K562 (cell line): ENCODE measurements at regions not wholly inside any gene's neighbourhood (a gene's known extent, or its start where the extent isn't known, plus 50 kb on each side); places are given as distances from the start of the nearest gene placed in this dataset.

Experiments used
- ATAC-seq: fragments of 200-7000 bp; cut with Tn5 transposase; 3 replicates; pipeline ENCODE4 v1.9.1; 2020; ENCODE audit warnings: moderate library complexity
- BruUV-seq: library from RNA; stranded (reverse); fragments of 400-500 nt; replicated peaks from 2 replicates; lab custom pipeline; 2021; lab: Mats Ljungman, UMichigan
- CTCF ChIA-PET: fragments of 300-600 bp; formaldehyde crosslinking; extraction: SDS; loops from one replicate; lab custom pipeline; 2021; ENCODE audit warnings: low intra/inter-chr PET ratio; lab: Yijun Ruan, JAX
- POLR2A ChIA-PET: fragments of 300-600, 350-650 bp; sonication (Branson Sonifier 250); formaldehyde crosslinking; extraction: SDS; loops from one replicate; lab custom pipeline; 2021; ENCODE audit warnings: antibody characterized with exemption, inconsistent platforms; lab: Yijun Ruan, JAX
- DNase-seq, 4 experiments: peaks; one replicate each; pipeline versions ENCODE4 v3.0.0 to v3.0.0-alpha.2; 2011 to 2018; ENCODE audit warnings: low spot score in 3 of 4, mixed read lengths in 3 of 4; ENCODE audit errors: extremely low read depth in 1 of 4
- FAIRE-seq: peaks from 2 replicates; lab custom pipeline; 2011; peaks lifted over from hg19 to GRCh38; lab: Jason Lieb, UNC
- H2AFZ ChIP-seq: 2 replicates; pipeline ENCODE4 v1.6.0; 2011; ENCODE audit warnings: low read depth, low read length, control low read depth, inconsistent platforms
- H3K27ac ChIP-seq: fragments of 200-600 bp; 3 replicates; pipeline ENCODE4 v1.8.0; 2011; ENCODE audit warnings: low read depth, mild to moderate bottlenecking, control low read depth, inconsistent platforms, low read length, moderate library complexity, mixed read lengths; ENCODE audit errors: extremely low read depth
- H3K27me3 ChIP-seq, 2 experiments: fragments of 300-600 bp in 1 of 2; 2 replicates in 1 of 2; 3 replicates in 1 of 2; pipeline versions ENCODE4 v1.6.0 to v1.8.0; 2011; ENCODE audit warnings: inconsistent platforms in 2 of 2, low read length in 2 of 2, mild to moderate bottlenecking in 1 of 2, mixed read lengths in 1 of 2, moderate library complexity in 1 of 2; ENCODE audit not compliant: control insufficient read depth in 2 of 2, insufficient read depth in 2 of 2
- H3K36me3 ChIP-seq: fragments of 300-600 bp; 3 replicates; pipeline ENCODE4 v1.8.0; 2011; ENCODE audit warnings: mild to moderate bottlenecking, low read length, inconsistent platforms; ENCODE audit not compliant: control insufficient read depth, insufficient read depth
- H3K4me1 ChIP-seq, 2 experiments: fragments of 200-600 bp in 1 of 2; replicated peaks in 1 of 2; 2 replicates in 1 of 2; 3 replicates in 1 of 2; pipeline versions ENCODE4 v1.5.1 to v1.8.0; 2011; ENCODE audit warnings: inconsistent platforms in 2 of 2, low read length in 2 of 2, mild to moderate bottlenecking in 1 of 2, mixed read lengths in 1 of 2, moderate library complexity in 1 of 2; ENCODE audit not compliant: control insufficient read depth in 2 of 2, insufficient read depth in 2 of 2
- H3K4me2 ChIP-seq: 2 replicates; pipeline ENCODE4 v1.6.1; 2011; ENCODE audit warnings: low read length, control low read depth, inconsistent platforms, mixed read lengths; ENCODE audit not compliant: insufficient read depth
- H3K4me3 ChIP-seq: fragments of 200-600 bp; sonication (generic), shearing (Covaris generic); 2 replicates; pipeline ENCODE4 v1.5.1; 2016; ENCODE audit warnings: control low read depth, inconsistent platforms
- H3K79me2 ChIP-seq: fragments of 200-600 bp; 3 replicates; pipeline ENCODE4 v1.8.0; 2011; ENCODE audit warnings: low read length, inconsistent platforms; ENCODE audit not compliant: control insufficient read depth, insufficient read depth
- H3K9ac ChIP-seq, 2 experiments: 2 replicates each; pipeline versions ENCODE4 v1.6.0 to v1.6.1; 2011; ENCODE audit warnings: low read depth in 2 of 2, low read length in 2 of 2, control low read depth in 1 of 2, inconsistent platforms in 1 of 2, mild to moderate bottlenecking in 1 of 2, mixed read lengths in 1 of 2; ENCODE audit not compliant: insufficient read depth in 1 of 2
- H3K9me1 ChIP-seq: one replicate; pipeline ENCODE4 v1.6.0; 2011; ENCODE audit warnings: inconsistent platforms, mild to moderate bottlenecking, low read length, moderate library complexity; ENCODE audit not compliant: control insufficient read depth, insufficient read depth
- H3K9me3 ChIP-seq: replicated peaks from 2 replicates; pipeline ENCODE4 v1.5.1; 2011; ENCODE audit warnings: low read depth, low read length, inconsistent platforms; ENCODE audit not compliant: control insufficient read depth, insufficient read depth
- H4K20me1 ChIP-seq: replicated peaks from 2 replicates; pipeline ENCODE4 v1.6.1; 2011; ENCODE audit warnings: low read length, inconsistent platforms, mixed read lengths; ENCODE audit not compliant: control insufficient read depth, insufficient read depth
- IRF2 ChIP-seq: sonication (generic); formaldehyde crosslinking; IDR thresholded peaks from 2 replicates; pipeline ENCODE4 v1.8.1; 2022; ENCODE audit warnings: mild to moderate bottlenecking, missing genetic modification reagents
- RFX1 ChIP-seq: fragments of 450-650 bp; IDR thresholded peaks from 2 replicates; pipeline ENCODE4 v1.6.1; 2016; ENCODE audit warnings: mild to moderate bottlenecking, moderate library complexity
- RREB1 ChIP-seq: fragments of 250-450 bp; sonication (Bioruptor Pico); IDR thresholded peaks from 2 replicates; pipeline ENCODE4 v1.4.0; 2020
- SMARCB1 ChIP-seq: IDR thresholded peaks from 2 replicates; pipeline ENCODE4 v1.6.1; 2011; ENCODE audit warnings: improper control_type of control experiment, low read depth; ENCODE audit not compliant: insufficient read length
- STAT5A ChIP-seq: IDR thresholded peaks from 2 replicates; pipeline ENCODE4 v1.6.1; 2012; ENCODE audit warnings: low read length, inconsistent platforms, borderline replicate concordance
- ZNF436 ChIP-seq: fragments of 250-450, 450-650 bp; sonication (Bioruptor Pico); formaldehyde crosslinking; IDR thresholded peaks from 2 replicates; pipeline ENCODE4 v1.7.0; 2020; ENCODE audit warnings: mild to moderate bottlenecking
- WGBS: fragments of 100-300 bp; shearing (Covaris generic); methylation state at CpG from one replicate; pipeline ENCODE4 v1.1.6; 2016; ENCODE audit warnings: low coverage, mixed read lengths; ENCODE audit not compliant: insufficient coverage; ENCODE audit errors: missing lambda C conversion rate; 5-methylcytosine and 5-hydroxymethylcytosine counted together
- in situ Hi-C: fragments of 300-500 bp; cut with MboI; formaldehyde crosslinking; loops from 4 replicates; pipeline ENCODE4 v1.15.0; 2018; ENCODE audit warnings: inconsistent platforms, mixed read lengths
- intact Hi-C: fragments of 100-400 bp; cut with micrococcal nuclease; formaldehyde crosslinking; loops from 2 replicates; pipeline ENCODE4 v1.14.2; 2022
- TF ChIP-seq, protein P1 (sequence below): fragments of 450-650 bp; IDR thresholded peaks from 2 replicates; pipeline ENCODE4 v1.6.1; 2016; ENCODE audit warnings: low read depth

DNA sequence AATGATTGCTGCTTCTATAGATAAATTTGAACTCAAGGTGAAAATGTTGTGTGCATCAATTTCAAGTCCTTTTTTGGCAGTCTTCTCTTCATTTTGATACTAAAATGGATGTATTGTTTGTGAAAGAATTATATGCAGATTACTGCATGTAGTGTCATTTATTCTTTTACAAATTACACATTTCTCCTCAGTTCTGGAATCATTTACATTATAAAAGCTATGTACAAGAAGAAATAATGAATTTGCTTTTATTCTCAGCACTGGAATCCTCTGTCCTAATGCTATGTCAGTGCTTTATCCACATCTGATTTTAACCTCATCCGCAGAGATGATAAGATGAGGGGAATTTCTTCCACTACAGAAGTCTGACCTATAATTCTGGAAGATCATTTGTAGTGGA, 220.8 kb upstream of the UBE2E3 start:
- Histone ChIP-seq H2AFZ (no peak overlapping the region), H3K27me3 (no peaks in the 10 kb centered on the region)
- 35% methylated on average over 1 of the region's 1 CpG for WGBS
- TF ChIP-seq RREB1 (no peak), SMARCB1 (no peak), ZNF436 (no peak), RFX1 (no peak), STAT5A (no peak), IRF2 (no peak)
- TF ChIP-seq, protein P1, sequence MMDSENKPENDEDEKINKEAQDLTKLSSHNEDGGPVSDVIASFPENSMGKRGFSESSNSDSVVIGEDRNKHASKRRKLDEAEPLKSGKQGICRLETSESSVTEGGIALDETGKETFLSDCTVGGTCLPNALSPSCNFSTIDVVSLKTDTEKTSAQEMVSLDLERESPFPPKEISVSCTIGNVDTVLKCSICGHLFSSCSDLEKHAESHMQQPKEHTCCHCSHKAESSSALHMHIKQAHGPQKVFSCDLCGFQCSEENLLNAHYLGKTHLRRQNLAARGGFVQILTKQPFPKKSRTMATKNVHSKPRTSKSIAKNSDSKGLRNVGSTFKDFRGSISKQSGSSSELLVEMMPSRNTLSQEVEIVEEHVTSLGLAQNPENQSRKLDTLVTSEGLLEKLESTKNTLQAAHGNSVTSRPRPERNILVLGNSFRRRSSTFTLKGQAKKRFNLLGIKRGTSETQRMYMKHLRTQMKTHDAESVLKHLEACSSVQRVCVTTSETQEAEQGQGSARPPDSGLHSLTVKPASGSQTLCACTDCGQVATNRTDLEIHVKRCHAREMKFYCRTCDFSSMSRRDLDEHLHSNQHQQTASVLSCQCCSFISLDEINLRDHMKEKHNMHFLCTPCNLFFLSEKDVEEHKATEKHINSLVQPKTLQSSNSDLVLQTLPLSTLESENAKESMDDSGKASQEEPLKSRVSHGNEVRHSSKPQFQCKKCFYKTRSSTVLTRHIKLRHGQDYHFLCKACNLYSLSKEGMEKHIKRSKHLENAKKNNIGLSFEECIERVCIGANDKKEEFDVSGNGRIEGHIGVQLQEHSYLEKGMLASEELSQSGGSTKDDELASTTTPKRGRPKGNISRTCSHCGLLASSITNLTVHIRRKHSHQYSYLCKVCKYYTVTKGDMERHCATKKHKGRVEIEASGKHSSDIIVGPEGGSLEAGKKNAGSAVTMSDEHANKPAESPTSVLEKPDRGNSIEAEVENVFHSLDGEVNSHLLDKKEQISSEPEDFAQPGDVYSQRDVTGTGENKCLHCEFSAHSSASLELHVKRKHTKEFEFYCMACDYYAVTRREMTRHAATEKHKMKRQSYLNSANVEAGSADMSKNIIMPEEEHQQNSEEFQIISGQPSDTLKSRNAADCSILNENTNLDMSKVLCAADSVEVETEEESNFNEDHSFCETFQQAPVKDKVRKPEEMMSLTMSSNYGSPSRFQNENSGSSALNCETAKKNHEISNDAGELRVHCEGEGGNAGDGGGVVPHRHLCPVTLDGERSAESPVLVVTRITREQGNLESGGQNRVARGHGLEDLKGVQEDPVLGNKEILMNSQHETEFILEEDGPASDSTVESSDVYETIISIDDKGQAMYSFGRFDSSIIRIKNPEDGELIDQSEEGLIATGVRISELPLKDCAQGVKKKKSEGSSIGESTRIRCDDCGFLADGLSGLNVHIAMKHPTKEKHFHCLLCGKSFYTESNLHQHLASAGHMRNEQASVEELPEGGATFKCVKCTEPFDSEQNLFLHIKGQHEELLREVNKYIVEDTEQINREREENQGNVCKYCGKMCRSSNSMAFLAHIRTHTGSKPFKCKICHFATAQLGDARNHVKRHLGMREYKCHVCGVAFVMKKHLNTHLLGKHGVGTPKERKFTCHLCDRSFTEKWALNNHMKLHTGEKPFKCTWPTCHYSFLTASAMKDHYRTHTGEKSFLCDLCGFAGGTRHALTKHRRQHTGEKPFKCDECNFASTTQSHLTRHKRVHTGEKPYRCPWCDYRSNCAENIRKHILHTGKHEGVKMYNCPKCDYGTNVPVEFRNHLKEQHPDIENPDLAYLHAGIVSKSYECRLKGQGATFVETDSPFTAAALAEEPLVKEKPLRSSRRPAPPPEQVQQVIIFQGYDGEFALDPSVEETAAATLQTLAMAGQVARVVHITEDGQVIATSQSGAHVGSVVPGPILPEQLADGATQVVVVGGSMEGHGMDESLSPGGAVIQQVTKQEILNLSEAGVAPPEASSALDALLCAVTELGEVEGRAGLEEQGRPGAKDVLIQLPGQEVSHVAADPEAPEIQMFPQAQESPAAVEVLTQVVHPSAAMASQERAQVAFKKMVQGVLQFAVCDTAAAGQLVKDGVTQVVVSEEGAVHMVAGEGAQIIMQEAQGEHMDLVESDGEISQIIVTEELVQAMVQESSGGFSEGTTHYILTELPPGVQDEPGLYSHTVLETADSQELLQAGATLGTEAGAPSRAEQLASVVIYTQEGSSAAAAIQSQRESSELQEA = no peak
- TF ChIP-seq, all 486 proteins: peak for 0
- Histone ChIP-seq H3K27ac (no peak overlapping the region), H4K20me1 (no peaks in the 10 kb centered on the region), H3K36me3 (no peaks in the 10 kb centered on the region), H3K9ac (no peak overlapping the region), H3K9me3 (no peaks in the 10 kb centered on the region), H3K4me3 (no peak overlapping the region), H3K9me1 (no peaks in the 10 kb centered on the region), H3K4me2 (no peak overlapping the region), H3K79me2 (no peaks in the 10 kb centered on the region), H3K4me1 (no peaks in the 10 kb centered on the region)
- in situ Hi-C loops = no loop called here
- intact Hi-C loops = no loop called here
- DNase-seq (no peak), ATAC-seq (no peak), FAIRE-seq (no peak)
- POLR2A ChIA-PET = no interaction called here
- BruUV-seq = no TSS peak
- CTCF ChIA-PET = no interaction called here
